COLO668 (cell line): ENCODE measurements at regions not wholly inside any gene's neighbourhood (a gene's known extent, or its start where the extent isn't known, plus 50 kb on each side); places are given as distances from the start of the nearest gene placed in this dataset.

ENCODE experiments used
- DNase-seq: peaks from one replicate; lab custom pipeline; 2025; ENCODE audit not compliant: unreplicated experiment; lab: John Stamatoyannopoulos, UW

- no peak for DNase-seq
These were observed 90.0 kb upstream of the IGFBP3 start for GRCh38 chr7:46011059-46011458.

- DNase-seq = no peak
These were observed 88.1 kb upstream of the IGFBP3 start for GRCh38 chr7:46009211-46009610.

- no peak for DNase-seq
These were observed 87.0 kb upstream of the IGFBP3 start for GRCh38 chr7:46007990-46008643.

GRCh38 chr7:46007194-46007593 lies 86.1 kb upstream of the IGFBP3 start:
- DNase-seq = no peak

- DNase-seq = no peak
These were observed 85.7 kb upstream of the IGFBP3 start for GRCh38 chr7:46006723-46007122.

- DNase-seq = no peak
These were observed 85.1 kb upstream of the IGFBP3 start for GRCh38 chr7:46006212-46006611.

- no peak for DNase-seq
These were observed 83.9 kb upstream of the IGFBP3 start for GRCh38 chr7:46004965-46005364.

- no peak for DNase-seq
These were observed 83.1 kb upstream of the IGFBP3 start for GRCh38 chr7:46003896-46004875.

- DNase-seq = no peak
These were observed 82.1 kb upstream of the IGFBP3 start for GRCh38 chr7:46003161-46003560.

- DNase-seq = no peak
These were observed 79.4 kb upstream of the IGFBP3 start for GRCh38 chr7:46000513-46000912.

- no peak for DNase-seq
These were observed 78.5 kb upstream of the IGFBP3 start for GRCh38 chr7:45999541-45999940.

- no peak for DNase-seq
These were observed 77.4 kb upstream of the IGFBP3 start for GRCh38 chr7:45998506-45998905.

GRCh38 chr7:45993621-45994020 lies 72.5 kb upstream of the IGFBP3 start:
- no peak for DNase-seq

GRCh38 chr7:45992826-45993225 lies 71.8 kb upstream of the IGFBP3 start:
- DNase-seq = no peak

GRCh38 chr7:45990276-45990675 lies 69.2 kb upstream of the IGFBP3 start:
- no peak for DNase-seq

- no peak for DNase-seq
These were observed 67.5 kb upstream of the IGFBP3 start for GRCh38 chr7:45988405-45989057.

- DNase-seq = no peak
These were observed 66.6 kb upstream of the IGFBP3 start for GRCh38 chr7:45987521-45988290.

GRCh38 chr7:45986355-45987298 lies 65.6 kb upstream of the IGFBP3 start:
- DNase-seq = no peak

- DNase-seq = no peak
These were observed 64.8 kb upstream of the IGFBP3 start for GRCh38 chr7:45985902-45986301.
